Panc1 (cell line): ENCODE measurements at regions not wholly inside any gene's neighbourhood (a gene's known extent, or its start where the extent isn't known, plus 50 kb on each side); places are given as distances from the start of the nearest gene placed in this dataset.
"Not testable (repeated sequence)": the region's sequence is repeated elsewhere in the genome, so short reads cannot be mapped to it uniquely, and the experiment has no call there.

Experiments used
- CTCF ChIP-seq: fragments of 450-650 bp; IDR thresholded peaks from 2 replicates; pipeline ENCODE4 v1.5.1; 2017; ENCODE audit warnings: mild to moderate bottlenecking
- POLR2AphosphoS5 ChIP-seq: IDR thresholded peaks from 2 replicates; pipeline ENCODE4 v1.6.1; 2012; ENCODE audit warnings: mild to moderate bottlenecking, low read depth, low read length, moderate library complexity
- REST ChIP-seq, 2 experiments: IDR thresholded peaks; 2 replicates each; pipeline ENCODE4 v1.6.1; 2011 to 2012; ENCODE audit warnings: low read depth in 2 of 2, control low read depth in 1 of 2, low read length in 1 of 2, mild to moderate bottlenecking in 1 of 2, moderate library complexity in 1 of 2; ENCODE audit not compliant: insufficient read depth in 1 of 2
- SIN3A ChIP-seq: IDR thresholded peaks from 2 replicates; pipeline ENCODE4 v1.6.1; 2012; ENCODE audit warnings: low read depth, mild to moderate bottlenecking, low read length, moderate library complexity, borderline replicate concordance; ENCODE audit not compliant: insufficient read depth
- TCF7L2 ChIP-seq: IDR thresholded peaks from 2 replicates; pipeline ENCODE4 v1.6.1; 2011; ENCODE audit warnings: mild to moderate bottlenecking, low read depth, low read length, inconsistent platforms

GRCh38 chr15:22598552-22598951 lies 139.8 kb downstream of the GOLGA6L22 start:
- not testable (repeated sequence) for TF ChIP-seq CTCF; POLR2AphosphoS5; REST (IDR thresholded peaks at IDR 0.05; ENCODE audit: insufficient read depth in 1 of 2, low read depth in 2 of 2, low read length in 1 of 2); SIN3A; TCF7L2
